GM12878 (cell line): ENCODE measurements at regions not wholly inside any gene's neighbourhood (a gene's known extent, or its start where the extent isn't known, plus 50 kb on each side); places are given as distances from the start of the nearest gene placed in this dataset.

Experiments
- ATAC-seq: fragments of 200-7000 bp; cut with Tn5 transposase; 3 replicates; pipeline ENCODE4 v1.9.1; 2020; ENCODE audit warnings: mild to moderate bottlenecking, moderate library complexity
- BruUV-seq: library from RNA; stranded (reverse); fragments of 400-500 nt; replicated peaks from 2 replicates; lab custom pipeline; 2021; lab: Mats Ljungman, UMichigan
- CTCF ChIA-PET: fragments of 300-600 bp; sonication (Branson Sonifier 250); formaldehyde crosslinking; extraction: SDS; loops from one replicate; lab custom pipeline; 2021; ENCODE audit warnings: inconsistent platforms; lab: Yijun Ruan, JAX
- POLR2A ChIA-PET: fragments of 350-600 bp; formaldehyde crosslinking; extraction: SDS; loops from one replicate; lab custom pipeline; 2021; ENCODE audit warnings: inconsistent platforms; lab: Charles Lee
- RAD21 ChIA-PET: fragments of 300-600 bp; sonication (Branson Sonifier 250); formaldehyde crosslinking; loops from one replicate; lab custom pipeline; 2023; ENCODE audit warnings: antibody characterized with exemption; ENCODE audit not compliant: unreplicated experiment; lab: Charles Lee
- SMC1A ChIA-PET: fragments of 300-600 bp; sonication (Branson Sonifier 250); formaldehyde crosslinking; loops from one replicate; lab custom pipeline; 2023; ENCODE audit not compliant: unreplicated experiment, uncharacterized antibody; lab: Charles Lee
- DNase-seq: peaks from one replicate; pipeline ENCODE4 v3.0.0-alpha.2; 2011; ENCODE audit warnings: low read depth, low spot score
- FAIRE-seq: peaks from 3 replicates; lab custom pipeline; 2011; peaks lifted over from hg19 to GRCh38; lab: Jason Lieb, UNC
- H2AFZ ChIP-seq: 2 replicates; pipeline ENCODE4 v1.6.0; 2011; ENCODE audit warnings: low read depth, low read length, control low read depth; ENCODE audit not compliant: control insufficient read depth
- H3K27ac ChIP-seq: 2 replicates; pipeline ENCODE4 v1.5.1; 2011; ENCODE audit warnings: control low read depth; ENCODE audit not compliant: control insufficient read depth, insufficient read depth
- H3K27me3 ChIP-seq, 2 experiments: replicated peaks in 1 of 2; 2 replicates each; pipeline versions ENCODE4 v1.6.0 to v1.6.1; 2011; ENCODE audit warnings: low read length in 1 of 2; ENCODE audit not compliant: control insufficient read depth in 2 of 2, insufficient read depth in 2 of 2
- H3K36me3 ChIP-seq, 2 experiments: 2 replicates each; pipeline ENCODE4 v1.5.1; 2011; ENCODE audit warnings: low read length in 1 of 2; ENCODE audit not compliant: control insufficient read depth in 2 of 2, insufficient read depth in 2 of 2
- H3K4me1 ChIP-seq: 2 replicates; pipeline ENCODE4 v1.6.1; 2011; ENCODE audit warnings: mild to moderate bottlenecking, low read length, moderate library complexity, mixed read lengths; ENCODE audit not compliant: control insufficient read depth, insufficient read depth
- H3K4me2 ChIP-seq: 2 replicates; pipeline ENCODE4 v1.6.0; 2011; ENCODE audit warnings: control low read depth; ENCODE audit not compliant: control insufficient read depth, insufficient read depth
- H3K4me3 ChIP-seq: fragments of 200-600 bp; sonication (generic); 2 replicates; pipeline ENCODE4 v1.5.1; 2016
- H3K79me2 ChIP-seq: 2 replicates; pipeline ENCODE4 v1.6.0; 2011; ENCODE audit warnings: low read length; ENCODE audit not compliant: control insufficient read depth, insufficient read depth
- H3K9ac ChIP-seq: 2 replicates; pipeline ENCODE4 v1.8.0; 2011; ENCODE audit warnings: low read length, control low read depth, mixed read lengths; ENCODE audit not compliant: control insufficient read depth, insufficient read depth
- H3K9me3 ChIP-seq: replicated peaks from 3 replicates; pipeline ENCODE4 v1.5.1; 2011; ENCODE audit warnings: mild to moderate bottlenecking, low read length; ENCODE audit not compliant: control insufficient read depth, insufficient read depth
- H4K20me1 ChIP-seq: 2 replicates; pipeline ENCODE4 v1.6.0; 2011; ENCODE audit not compliant: control insufficient read depth, insufficient read depth
- BMI1 ChIP-seq: fragments of 450-650 bp; IDR thresholded peaks from 2 replicates; pipeline ENCODE4 v1.6.1; 2016; ENCODE audit warnings: mild to moderate bottlenecking, moderate library complexity, borderline replicate concordance
- CEBPB ChIP-seq, 2 experiments: fragments of 150-350 bp in 1 of 2; IDR thresholded peaks; 2 replicates each; pipeline ENCODE4 v1.6.1; 2012 to 2014; ENCODE audit warnings: low read depth in 2 of 2, low read length in 2 of 2, borderline replicate concordance in 1 of 2, inconsistent platforms in 1 of 2
- EZH2 ChIP-seq: IDR thresholded peaks from 2 replicates; pipeline ENCODE4 v1.6.1; 2012; ENCODE audit warnings: low read depth, mild to moderate bottlenecking, control low read depth, inconsistent platforms, low read length, borderline replicate concordance; ENCODE audit not compliant: control insufficient read depth
- GATAD2B ChIP-seq: fragments of 450-650 bp; conservative IDR thresholded peaks from 2 replicates; pipeline ENCODE4 v1.6.1; 2017; ENCODE audit warnings: low read depth, mild to moderate bottlenecking, moderate library complexity
- HDAC6 ChIP-seq: fragments of 200-600 bp; sonication (generic); IDR thresholded peaks from one replicate; pipeline ENCODE4 v1.8.0; 2017; ENCODE audit warnings: antibody characterized with exemption; ENCODE audit not compliant: unreplicated experiment
- NR2C2 ChIP-seq: IDR thresholded peaks from 2 replicates; pipeline ENCODE4 v1.6.1; 2011; ENCODE audit warnings: borderline replicate concordance, low read depth; ENCODE audit not compliant: control insufficient read depth, insufficient read length
- RAD51 ChIP-seq: fragments of 450-650 bp; IDR thresholded peaks from 2 replicates; pipeline ENCODE4 v1.6.1; 2016; ENCODE audit warnings: moderate library complexity, mild to moderate bottlenecking, inconsistent platforms
- RFX5 ChIP-seq: IDR thresholded peaks from 2 replicates; pipeline ENCODE4 v1.6.1; 2011; ENCODE audit warnings: low read depth, low read length, improper control_type of control experiment
- SRF ChIP-seq, 2 experiments: IDR thresholded peaks; 2 replicates each; pipeline ENCODE4 v1.6.1; 2011; ENCODE audit warnings: low read depth in 2 of 2, low read length in 2 of 2, mild to moderate bottlenecking in 1 of 2, moderate library complexity in 1 of 2
- SUPT20H ChIP-seq: IDR thresholded peaks from 2 replicates; pipeline ENCODE4 v1.6.1; 2011; ENCODE audit warnings: low read depth, mild to moderate bottlenecking, low read length, moderate library complexity, borderline replicate concordance; ENCODE audit not compliant: control insufficient read depth
- USF1 ChIP-seq: IDR thresholded peaks from 2 replicates; pipeline ENCODE4 v1.6.1; 2011; ENCODE audit warnings: borderline replicate concordance, low read depth, mild to moderate bottlenecking, moderate library complexity, mixed read lengths, low read length; ENCODE audit not compliant: insufficient read depth; ENCODE audit errors: extremely low read length
- ZBTB33 ChIP-seq: fragments of 450-650 bp; IDR thresholded peaks from 2 replicates; pipeline ENCODE4 v1.6.1; 2017; ENCODE audit warnings: mild to moderate bottlenecking
- ZNF217 ChIP-seq: fragments of 450-650 bp; IDR thresholded peaks from 2 replicates; pipeline ENCODE4 v1.6.1; 2017; ENCODE audit warnings: antibody characterized with exemption, mild to moderate bottlenecking
- ZSCAN29 ChIP-seq: fragments of 450-650 bp; IDR thresholded peaks from 2 replicates; pipeline ENCODE4 v1.6.1; 2017; ENCODE audit warnings: mild to moderate bottlenecking, moderate library complexity
- WGBS: methylation state at CpG from one replicate; pipeline ENCODE4 v1.1.6; 2016; ENCODE audit warnings: low lambda C conversion rate; ENCODE audit not compliant: insufficient replicate concordance, insufficient coverage; ENCODE audit errors: missing lambda C conversion rate; 5-methylcytosine and 5-hydroxymethylcytosine counted together
- in situ Hi-C: fragments of 300-500 bp; cut with MboI; formaldehyde crosslinking; loops from 9 replicates; pipeline ENCODE4 v1.14.3; 2018; ENCODE audit warnings: mixed read lengths
- intact Hi-C: fragments of 100-400 bp; cut with micrococcal nuclease; formaldehyde crosslinking; loops from one replicate; pipeline ENCODE4 v1.14.2; 2022; ENCODE audit not compliant: unreplicated experiment
- TF ChIP-seq, protein P1 (sequence below): fragments of 450-650 bp; IDR thresholded peaks from 2 replicates; pipeline ENCODE4 v1.6.1; 2016; ENCODE audit warnings: mild to moderate bottlenecking, moderate library complexity, borderline replicate concordance

GRCh38 chr3:190926619-190927018, 64.1 kb upstream of the GMNC start (continued):
- TF ChIP-seq EZH2: no peak
- no peak for TF ChIP-seq GATAD2B
- TF ChIP-seq RFX5: no peak
- TF ChIP-seq, protein P1, sequence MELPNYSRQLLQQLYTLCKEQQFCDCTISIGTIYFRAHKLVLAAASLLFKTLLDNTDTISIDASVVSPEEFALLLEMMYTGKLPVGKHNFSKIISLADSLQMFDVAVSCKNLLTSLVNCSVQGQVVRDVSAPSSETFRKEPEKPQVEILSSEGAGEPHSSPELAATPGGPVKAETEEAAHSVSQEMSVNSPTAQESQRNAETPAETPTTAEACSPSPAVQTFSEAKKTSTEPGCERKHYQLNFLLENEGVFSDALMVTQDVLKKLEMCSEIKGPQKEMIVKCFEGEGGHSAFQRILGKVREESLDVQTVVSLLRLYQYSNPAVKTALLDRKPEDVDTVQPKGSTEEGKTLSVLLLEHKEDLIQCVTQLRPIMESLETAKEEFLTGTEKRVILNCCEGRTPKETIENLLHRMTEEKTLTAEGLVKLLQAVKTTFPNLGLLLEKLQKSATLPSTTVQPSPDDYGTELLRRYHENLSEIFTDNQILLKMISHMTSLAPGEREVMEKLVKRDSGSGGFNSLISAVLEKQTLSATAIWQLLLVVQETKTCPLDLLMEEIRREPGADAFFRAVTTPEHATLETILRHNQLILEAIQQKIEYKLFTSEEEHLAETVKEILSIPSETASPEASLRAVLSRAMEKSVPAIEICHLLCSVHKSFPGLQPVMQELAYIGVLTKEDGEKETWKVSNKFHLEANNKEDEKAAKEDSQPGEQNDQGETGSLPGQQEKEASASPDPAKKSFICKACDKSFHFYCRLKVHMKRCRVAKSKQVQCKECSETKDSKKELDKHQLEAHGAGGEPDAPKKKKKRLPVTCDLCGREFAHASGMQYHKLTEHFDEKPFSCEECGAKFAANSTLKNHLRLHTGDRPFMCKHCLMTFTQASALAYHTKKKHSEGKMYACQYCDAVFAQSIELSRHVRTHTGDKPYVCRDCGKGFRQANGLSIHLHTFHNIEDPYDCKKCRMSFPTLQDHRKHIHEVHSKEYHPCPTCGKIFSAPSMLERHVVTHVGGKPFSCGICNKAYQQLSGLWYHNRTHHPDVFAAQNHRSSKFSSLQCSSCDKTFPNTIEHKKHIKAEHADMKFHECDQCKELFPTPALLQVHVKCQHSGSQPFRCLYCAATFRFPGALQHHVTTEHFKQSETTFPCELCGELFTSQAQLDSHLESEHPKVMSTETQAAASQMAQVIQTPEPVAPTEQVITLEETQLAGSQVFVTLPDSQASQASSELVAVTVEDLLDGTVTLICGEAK: no peak
- TF ChIP-seq ZNF217: no peak
- TF ChIP-seq, all 136 proteins: peak for 0

DNA sequence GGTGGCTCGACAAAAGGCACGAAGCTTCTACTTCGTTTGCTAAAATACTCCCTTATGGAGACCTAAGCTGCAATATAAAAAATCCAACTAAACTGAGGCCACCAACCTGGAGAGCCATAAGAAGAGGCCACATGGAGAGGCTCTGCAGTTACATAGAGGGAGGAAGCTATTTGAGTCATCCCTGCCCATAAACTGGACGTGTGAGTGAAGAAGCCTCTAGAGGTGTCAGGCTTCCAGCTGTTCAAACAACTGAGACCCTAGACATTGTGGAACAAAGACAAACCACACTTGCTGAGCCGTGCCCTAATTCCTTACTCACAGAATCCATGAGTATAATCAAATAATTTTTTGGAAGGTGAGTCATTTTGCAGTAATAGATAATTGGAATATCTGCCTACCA, 50.2 kb upstream of the GMNC start:
- Histone ChIP-seq H3K4me2 (no peak overlapping the region), H3K36me3 (no peaks in the 10 kb centered on the region), H3K4me3 (no peak overlapping the region), H3K79me2 (no peaks in the 10 kb centered on the region), H2AFZ (no peak overlapping the region), H3K9ac (no peak overlapping the region), H3K9me3 (no peaks in the 10 kb centered on the region), H4K20me1 (no peaks in the 10 kb centered on the region), H3K4me1 (no peaks in the 10 kb centered on the region), H3K27me3 (no peaks in the 10 kb centered on the region), H3K27ac (no peak overlapping the region)
- BruUV-seq: no TSS peak
- SMC1A ChIA-PET: no interaction called here
- RAD21 ChIA-PET: no interaction called here
- WGBS: under 1% methylated on average over 5 of the region's 5 CpGs
- CTCF ChIA-PET: no interaction called here
- no peak for FAIRE-seq
- intact Hi-C loops (no loop called here), in situ Hi-C loops (no loop called here)
- ATAC-seq: no peak
- DNase-seq: no peak
- POLR2A ChIA-PET: no interaction called here
- TF ChIP-seq CEBPB (IDR thresholded peaks at IDR 0.05; ENCODE audit: borderline replicate concordance in 1 of 2, low read depth in 2 of 2, low read length in 2 of 2): no peak
- TF ChIP-seq BMI1: no peak
- no peak for TF ChIP-seq USF1
- no peak for TF ChIP-seq SRF (IDR thresholded peaks at IDR 0.05; ENCODE audit: low read depth in 2 of 2, low read length in 2 of 2)
- no peak for TF ChIP-seq ZSCAN29
- TF ChIP-seq SUPT20H: no peak
- no peak for TF ChIP-seq HDAC6
- no peak for TF ChIP-seq RAD51
- TF ChIP-seq ZBTB33: no peak
- TF ChIP-seq NR2C2: no peak
